ENCODE measurements at regions not wholly inside any gene's neighbourhood (a gene's known extent, or its start where the extent isn't known, plus 50 kb on each side); places are given as distances from the start of the nearest gene placed in this dataset.
"Not testable (repeated sequence)": the region's sequence is repeated elsewhere in the genome, so short reads cannot be mapped to it uniquely, and the experiment has no call there.

- H3K27ac ChIP-seq (ENCODE audit: low read length): no peak overlapping the region
- H3K9me3 ChIP-seq (ENCODE audit: low read length): no peaks in the 10 kb centered on the region
- POLR2A ChIA-PET (ENCODE audit: unreplicated experiment): no interaction called here
- no peaks in the 10 kb centered on the region for H3K9me2 ChIP-seq (replicated peaks; ENCODE audit: low read length)
- no peak overlapping the region for H2AFZ ChIP-seq (ENCODE audit: low read length)
- no peak for DNase-seq
- H3K4me1 ChIP-seq (ENCODE audit: insufficient read depth, low read length): no peaks in the 10 kb centered on the region
- no peak overlapping the region for H3K4me2 ChIP-seq (ENCODE audit: low read length)
- no peaks in the 10 kb centered on the region for H3K27me3 ChIP-seq (ENCODE audit: low read length)
- no peaks in the 10 kb centered on the region for H4K20me1 ChIP-seq (ENCODE audit: low read length)
- no peak overlapping the region for H3K4me3 ChIP-seq (ENCODE audit: low read length)
- TF ChIP-seq EZH2 (IDR thresholded peaks at IDR 0.05; ENCODE audit: low read length, unreplicated experiment): no peak
- TF ChIP-seq EZH2phosphoT487 (IDR thresholded peaks at IDR 0.05; ENCODE audit: borderline replicate concordance, low read length): no peak
- TF ChIP-seq, protein P1, sequence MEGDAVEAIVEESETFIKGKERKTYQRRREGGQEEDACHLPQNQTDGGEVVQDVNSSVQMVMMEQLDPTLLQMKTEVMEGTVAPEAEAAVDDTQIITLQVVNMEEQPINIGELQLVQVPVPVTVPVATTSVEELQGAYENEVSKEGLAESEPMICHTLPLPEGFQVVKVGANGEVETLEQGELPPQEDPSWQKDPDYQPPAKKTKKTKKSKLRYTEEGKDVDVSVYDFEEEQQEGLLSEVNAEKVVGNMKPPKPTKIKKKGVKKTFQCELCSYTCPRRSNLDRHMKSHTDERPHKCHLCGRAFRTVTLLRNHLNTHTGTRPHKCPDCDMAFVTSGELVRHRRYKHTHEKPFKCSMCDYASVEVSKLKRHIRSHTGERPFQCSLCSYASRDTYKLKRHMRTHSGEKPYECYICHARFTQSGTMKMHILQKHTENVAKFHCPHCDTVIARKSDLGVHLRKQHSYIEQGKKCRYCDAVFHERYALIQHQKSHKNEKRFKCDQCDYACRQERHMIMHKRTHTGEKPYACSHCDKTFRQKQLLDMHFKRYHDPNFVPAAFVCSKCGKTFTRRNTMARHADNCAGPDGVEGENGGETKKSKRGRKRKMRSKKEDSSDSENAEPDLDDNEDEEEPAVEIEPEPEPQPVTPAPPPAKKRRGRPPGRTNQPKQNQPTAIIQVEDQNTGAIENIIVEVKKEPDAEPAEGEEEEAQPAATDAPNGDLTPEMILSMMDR (conservative IDR thresholded peaks at IDR 0.05; ENCODE audit: low read depth, low read length): no peak
- no peak overlapping the region for H3K9ac ChIP-seq (ENCODE audit: low read length)
- no TSS peak for BruUV-seq (replicated peaks)
- CTCF ChIA-PET: no interaction called here
- H3K36me3 ChIP-seq (ENCODE audit: low read depth, low read length): no peaks in the 10 kb centered on the region
- no peaks in the 10 kb centered on the region for H3F3A ChIP-seq (ENCODE audit: low read length, unreplicated experiment)
- H3K79me2 ChIP-seq (ENCODE audit: low read length): no peaks in the 10 kb centered on the region
- intact Hi-C loops (cut with micrococcal nuclease): no loop called here
- ATAC-seq: no peak
Observed at GRCh38 chr2:198863655-198864054, 594.1 kb downstream of the SATB2 start.

GRCh38 chr2:198861080-198861479 is 596.7 kb downstream of the SATB2 start:
- ChIA-PET CTCF (no interaction called here), POLR2A (ENCODE audit: unreplicated experiment) (no interaction called here)
- Histone ChIP-seq H3K27ac (ENCODE audit: low read length) (no peak overlapping the region), H3F3A (ENCODE audit: low read length, unreplicated experiment) (no peaks in the 10 kb centered on the region), H3K4me1 (ENCODE audit: insufficient read depth, low read length) (no peaks in the 10 kb centered on the region), H4K20me1 (ENCODE audit: low read length) (no peaks in the 10 kb centered on the region), H3K79me2 (ENCODE audit: low read length) (no peaks in the 10 kb centered on the region), H3K4me2 (ENCODE audit: low read length) (no peak overlapping the region), H3K9me3 (ENCODE audit: low read length) (no peaks in the 10 kb centered on the region), H3K9ac (ENCODE audit: low read length) (no peak overlapping the region), H3K4me3 (ENCODE audit: low read length) (no peak overlapping the region), H3K9me2 (replicated peaks; ENCODE audit: low read length) (no peaks in the 10 kb centered on the region), H3K27me3 (ENCODE audit: low read length) (no peaks in the 10 kb centered on the region), H2AFZ (ENCODE audit: low read length) (no peak overlapping the region), H3K36me3 (ENCODE audit: low read depth, low read length) (no peaks in the 10 kb centered on the region)
- intact Hi-C loops (cut with micrococcal nuclease): no loop called here
- no peak for ATAC-seq
- no peak for DNase-seq
- TF ChIP-seq EZH2 (IDR thresholded peaks at IDR 0.05; ENCODE audit: low read length, unreplicated experiment): no peak
- no peak for TF ChIP-seq EZH2phosphoT487 (IDR thresholded peaks at IDR 0.05; ENCODE audit: borderline replicate concordance, low read length)
- TF ChIP-seq, protein P1 (conservative IDR thresholded peaks at IDR 0.05; ENCODE audit: low read depth, low read length): no peak
- BruUV-seq (replicated peaks): no TSS peak

DNA sequence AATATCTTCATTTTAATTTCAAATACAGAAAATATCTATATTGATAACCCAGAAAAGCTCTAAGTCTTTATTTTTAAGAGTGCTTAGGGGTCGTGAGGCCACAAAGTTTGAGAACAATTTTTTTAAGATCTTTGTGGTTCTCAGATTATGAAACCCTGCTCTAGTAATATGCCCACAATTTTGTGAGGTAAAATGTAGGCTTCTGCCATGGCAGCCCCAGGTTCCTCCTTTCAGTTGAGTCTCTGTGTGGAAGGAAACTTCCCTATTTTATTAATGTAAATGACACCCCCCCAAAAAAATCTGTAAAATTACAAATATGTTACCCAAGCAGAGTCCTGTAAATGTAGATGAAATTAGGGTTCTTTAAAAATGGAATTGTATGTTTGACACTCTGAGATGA is 600.5 kb downstream of the SATB2 start:
- Histone ChIP-seq H3K9ac (ENCODE audit: low read length) (no peak overlapping the region), H3K4me1 (ENCODE audit: insufficient read depth, low read length) (no peaks in the 10 kb centered on the region), H4K20me1 (ENCODE audit: low read length) (no peaks in the 10 kb centered on the region), H3K9me2 (replicated peaks; ENCODE audit: low read length) (no peaks in the 10 kb centered on the region), H3K36me3 (ENCODE audit: low read depth, low read length) (no peaks in the 10 kb centered on the region), H2AFZ (ENCODE audit: low read length) (no peak overlapping the region), H3K27me3 (ENCODE audit: low read length) (no peaks in the 10 kb centered on the region), H3F3A (ENCODE audit: low read length, unreplicated experiment) (no peaks in the 10 kb centered on the region), H3K79me2 (ENCODE audit: low read length) (no peaks in the 10 kb centered on the region), H3K4me3 (ENCODE audit: low read length) (no peak overlapping the region), H3K4me2 (ENCODE audit: low read length) (no peak overlapping the region), H3K9me3 (ENCODE audit: low read length) (no peaks in the 10 kb centered on the region), H3K27ac (ENCODE audit: low read length) (no peak overlapping the region)
- DNase-seq: no peak
- intact Hi-C loops (cut with micrococcal nuclease): no loop called here
- ChIA-PET POLR2A (ENCODE audit: unreplicated experiment) (no interaction called here), CTCF (no interaction called here)
- TF ChIP-seq EZH2phosphoT487 (IDR thresholded peaks at IDR 0.05; ENCODE audit: borderline replicate concordance, low read length) (no peak), EZH2 (IDR thresholded peaks at IDR 0.05; ENCODE audit: low read length, unreplicated experiment) (no peak)
- TF ChIP-seq, protein P1 (conservative IDR thresholded peaks at IDR 0.05; ENCODE audit: low read depth, low read length): no peak
- BruUV-seq (replicated peaks): no TSS peak
- ATAC-seq: no peak

DNA sequence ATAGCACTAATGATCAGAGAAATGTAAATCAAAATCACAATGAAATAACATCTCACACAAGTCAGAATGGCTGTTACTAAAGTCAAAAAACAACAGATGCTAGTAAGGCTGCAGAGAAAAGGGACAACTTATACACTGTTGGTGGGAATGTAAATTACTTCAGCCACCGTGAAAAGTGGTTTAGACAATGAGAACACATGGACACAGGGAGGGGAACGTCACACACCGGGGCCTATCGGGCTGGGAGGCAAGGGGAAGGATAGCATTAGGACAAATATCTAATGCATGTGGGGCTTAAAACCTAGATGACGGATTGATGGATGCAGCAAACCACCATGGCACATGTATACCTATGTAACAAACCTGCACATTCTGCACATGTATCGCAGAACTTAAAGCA is 602.0 kb downstream of the SATB2 start:
- H3F3A ChIP-seq (ENCODE audit: low read length, unreplicated experiment); H3K4me2 ChIP-seq (ENCODE audit: low read length); ATAC-seq; H3K79me2 ChIP-seq (ENCODE audit: low read length); H4K20me1 ChIP-seq (ENCODE audit: low read length); H3K9me2 ChIP-seq (replicated peaks; ENCODE audit: low read length); H3K9ac ChIP-seq (ENCODE audit: low read length); intact Hi-C loops (cut with micrococcal nuclease); H2AFZ ChIP-seq (ENCODE audit: low read length); POLR2A ChIA-PET (ENCODE audit: unreplicated experiment); H3K27ac ChIP-seq (ENCODE audit: low read length); H3K4me3 ChIP-seq (ENCODE audit: low read length); DNase-seq; H3K36me3 ChIP-seq (ENCODE audit: low read depth, low read length); BruUV-seq (replicated peaks); CTCF ChIA-PET; H3K4me1 ChIP-seq (ENCODE audit: insufficient read depth, low read length); H3K9me3 ChIP-seq (ENCODE audit: low read length); H3K27me3 ChIP-seq (ENCODE audit: low read length): not testable (repeated sequence)

Measured in PC-3 (cell line).